ENCODE measurements at regions not wholly inside any gene's neighbourhood (a gene's known extent, or its start where the extent isn't known, plus 50 kb on each side); places are given as distances from the start of the nearest gene placed in this dataset.

DNA sequence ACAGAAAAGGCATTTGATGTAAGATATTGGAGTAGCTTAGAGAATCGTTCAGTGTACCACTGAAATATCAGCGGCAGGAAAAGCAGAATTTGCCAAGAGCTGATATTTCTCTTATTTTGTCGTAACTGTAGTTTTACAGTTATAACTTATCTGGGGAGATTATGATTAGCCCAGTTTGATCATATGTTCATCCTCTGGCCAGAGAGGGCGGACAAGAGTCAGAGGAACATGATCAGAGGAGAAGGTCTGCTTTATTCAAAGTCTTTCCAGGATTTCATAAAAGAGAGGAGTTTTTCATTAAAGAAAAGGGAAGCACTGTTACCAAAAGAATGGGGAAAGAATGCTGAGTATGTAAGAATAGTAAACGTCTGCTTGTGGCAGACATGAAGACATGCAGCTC is 1655.6 kb downstream of the DPP10 start:
- H3K4me3 ChIP-seq (ENCODE audit: low read depth, low read length), result no peak overlapping the region
- DNase-seq (ENCODE audit: low read depth), result no peak
- TF ChIP-seq, protein P1, sequence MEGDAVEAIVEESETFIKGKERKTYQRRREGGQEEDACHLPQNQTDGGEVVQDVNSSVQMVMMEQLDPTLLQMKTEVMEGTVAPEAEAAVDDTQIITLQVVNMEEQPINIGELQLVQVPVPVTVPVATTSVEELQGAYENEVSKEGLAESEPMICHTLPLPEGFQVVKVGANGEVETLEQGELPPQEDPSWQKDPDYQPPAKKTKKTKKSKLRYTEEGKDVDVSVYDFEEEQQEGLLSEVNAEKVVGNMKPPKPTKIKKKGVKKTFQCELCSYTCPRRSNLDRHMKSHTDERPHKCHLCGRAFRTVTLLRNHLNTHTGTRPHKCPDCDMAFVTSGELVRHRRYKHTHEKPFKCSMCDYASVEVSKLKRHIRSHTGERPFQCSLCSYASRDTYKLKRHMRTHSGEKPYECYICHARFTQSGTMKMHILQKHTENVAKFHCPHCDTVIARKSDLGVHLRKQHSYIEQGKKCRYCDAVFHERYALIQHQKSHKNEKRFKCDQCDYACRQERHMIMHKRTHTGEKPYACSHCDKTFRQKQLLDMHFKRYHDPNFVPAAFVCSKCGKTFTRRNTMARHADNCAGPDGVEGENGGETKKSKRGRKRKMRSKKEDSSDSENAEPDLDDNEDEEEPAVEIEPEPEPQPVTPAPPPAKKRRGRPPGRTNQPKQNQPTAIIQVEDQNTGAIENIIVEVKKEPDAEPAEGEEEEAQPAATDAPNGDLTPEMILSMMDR (IDR thresholded peaks at IDR 0.05; ENCODE audit: insufficient read depth, low read depth, low read length), result no peak

DNA sequence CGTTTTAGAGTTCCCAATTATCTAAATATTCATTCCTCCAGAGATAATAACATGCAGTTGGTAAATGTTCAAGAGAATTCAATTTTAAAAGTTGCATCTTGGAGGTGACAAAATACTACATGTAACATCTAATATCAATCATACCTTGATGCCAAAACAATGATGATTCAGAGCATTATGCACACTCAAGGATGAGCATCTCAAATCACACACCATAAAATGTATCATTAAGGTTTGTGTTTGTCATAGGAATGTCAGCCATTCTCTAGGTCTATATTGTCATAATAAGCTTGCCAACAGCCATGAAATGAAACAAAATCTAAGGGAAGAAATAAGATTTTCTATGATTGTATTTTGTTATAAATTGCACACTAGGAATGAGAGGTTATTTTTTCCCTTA is 1667.0 kb downstream of the DPP10 start:
- no peak for DNase-seq (ENCODE audit: low read depth)
- TF ChIP-seq, protein P1 (IDR thresholded peaks at IDR 0.05; ENCODE audit: insufficient read depth, low read depth, low read length), result no peak
- H3K4me3 ChIP-seq (ENCODE audit: low read depth, low read length), result no peak overlapping the region

DNA sequence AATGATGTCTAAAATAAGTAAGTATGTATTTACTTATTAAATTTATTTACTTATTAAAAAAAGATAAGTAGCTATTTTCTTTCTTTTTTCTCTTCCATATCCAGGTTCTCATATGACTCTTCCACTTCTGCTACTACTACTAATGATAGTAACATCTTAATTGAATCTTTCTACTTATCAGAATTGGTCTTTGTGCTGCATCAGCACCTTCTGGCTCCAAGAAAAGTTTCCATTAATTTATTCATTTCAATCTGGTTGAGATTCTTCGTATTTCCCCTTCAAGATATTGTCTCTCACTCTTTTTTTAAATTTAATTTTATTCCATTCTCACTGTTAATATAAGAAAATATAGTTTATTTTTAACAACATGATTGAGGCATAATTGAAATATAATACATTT is 1675.4 kb downstream of the DPP10 start:
- DNase-seq (ENCODE audit: low read depth), result no peak
- TF ChIP-seq, protein P1 (IDR thresholded peaks at IDR 0.05; ENCODE audit: insufficient read depth, low read depth, low read length), result no peak
- no peak overlapping the region for H3K4me3 ChIP-seq (ENCODE audit: low read depth, low read length)

DNA sequence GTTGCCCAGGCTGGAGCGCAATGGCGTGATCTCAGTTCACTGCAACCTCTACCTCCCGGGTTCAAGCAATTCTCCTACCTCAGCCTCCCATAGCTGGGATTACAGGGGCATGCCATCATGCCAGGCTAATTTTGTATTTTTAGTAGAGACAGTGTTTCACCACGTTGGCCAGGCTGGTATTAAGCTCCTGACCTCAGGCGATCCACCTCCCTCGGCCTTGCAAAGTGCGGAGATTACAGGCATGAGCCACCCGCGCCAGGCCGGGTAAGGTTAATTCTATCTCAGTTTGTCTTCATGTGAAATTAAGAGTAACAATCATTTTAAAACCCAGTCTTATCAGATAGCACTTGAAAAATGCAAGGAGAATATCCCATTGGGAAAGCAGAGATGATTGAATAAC is 1681.7 kb upstream of the DDX18 start:
- no peak for DNase-seq (ENCODE audit: low read depth)
- TF ChIP-seq, protein P1 (IDR thresholded peaks at IDR 0.05; ENCODE audit: insufficient read depth, low read depth, low read length), result no peak
- H3K4me3 ChIP-seq (ENCODE audit: low read depth, low read length), result no peak overlapping the region

DNA sequence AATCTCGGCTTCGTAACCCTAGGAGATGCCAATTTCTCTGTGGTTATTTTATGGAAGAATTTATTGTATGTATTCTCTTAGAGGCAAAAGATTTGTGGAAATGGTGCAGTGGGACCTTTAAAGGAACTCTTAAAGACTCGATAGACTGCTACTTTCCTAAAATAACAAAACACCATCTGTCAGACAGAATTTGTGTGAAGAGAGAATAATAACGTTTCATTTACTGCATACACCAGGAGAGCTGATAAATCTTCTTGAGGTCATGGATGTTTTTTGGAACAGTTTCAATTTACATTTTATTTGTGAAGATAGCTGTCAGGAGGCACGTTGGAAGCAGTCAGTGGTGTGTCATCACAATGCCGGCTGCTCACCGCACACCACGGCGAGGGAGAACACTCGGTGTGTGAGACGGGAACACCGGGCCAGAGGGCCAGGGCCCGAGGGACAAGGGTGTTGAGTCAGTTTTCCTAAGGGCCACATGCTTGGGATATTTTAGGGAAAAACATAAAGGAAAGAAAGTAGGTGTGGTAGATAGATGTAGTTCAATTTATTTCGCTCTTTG is 1681.0 kb upstream of the DDX18 start:
- TF ChIP-seq, protein P1 (IDR thresholded peaks at IDR 0.05; ENCODE audit: insufficient read depth, low read depth, low read length), result no peak
- H3K4me3 ChIP-seq (ENCODE audit: low read depth, low read length), result no peak overlapping the region
- no peak for DNase-seq (ENCODE audit: low read depth)

DNA sequence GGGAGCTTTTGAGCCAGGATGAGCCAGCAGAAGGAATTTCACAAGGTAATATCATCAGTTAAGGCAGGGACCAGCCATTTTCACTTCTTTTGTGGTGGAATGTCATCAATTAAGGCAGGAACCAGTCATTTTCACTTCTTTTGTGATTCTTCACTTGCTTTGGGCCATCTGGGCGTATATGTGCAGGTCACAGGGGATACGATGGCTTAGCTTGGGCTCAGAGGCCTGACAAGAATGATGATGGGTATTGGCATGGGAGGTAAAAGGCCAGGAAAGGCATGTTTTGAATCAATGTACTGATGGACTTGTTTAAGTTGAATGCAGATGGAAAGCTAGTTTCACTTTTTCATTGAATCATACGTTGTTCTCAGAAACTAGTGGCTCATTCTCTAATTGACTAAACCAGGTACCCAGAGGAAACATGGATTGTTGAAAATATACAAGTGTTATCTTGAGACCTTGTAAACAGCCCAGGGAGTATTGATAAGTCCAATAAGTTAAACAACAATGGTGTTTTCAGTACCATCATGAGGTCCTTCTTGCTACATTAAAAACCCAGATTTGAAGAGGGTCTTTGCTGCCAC is 1672.5 kb upstream of the DDX18 start:
- TF ChIP-seq, protein P1 (IDR thresholded peaks at IDR 0.05; ENCODE audit: insufficient read depth, low read depth, low read length), result no peak
- no peak overlapping the region for H3K4me3 ChIP-seq (ENCODE audit: low read depth, low read length)
- no peak for DNase-seq (ENCODE audit: low read depth)

Data from fibroblast of villous mesenchyme (primary cell).